AG09309 (cell line): ENCODE measurements at regions not wholly inside any gene's neighbourhood (a gene's known extent, or its start where the extent isn't known, plus 50 kb on each side); places are given as distances from the start of the nearest gene placed in this dataset.

Experiments
- DNase-seq: peaks from one replicate; pipeline ENCODE4 v3.0.0-alpha.2; 2010; ENCODE audit warnings: low read depth
- H3K4me3 ChIP-seq: 2 replicates; pipeline ENCODE4 v1.5.1; 2011; ENCODE audit warnings: mild to moderate bottlenecking, low read depth, low read length, moderate library complexity; ENCODE audit not compliant: control insufficient read depth
- TF ChIP-seq, protein P1 (sequence below): IDR thresholded peaks from 2 replicates; pipeline ENCODE4 v1.5.1; 2011; ENCODE audit warnings: mild to moderate bottlenecking, low read depth, low read length, inconsistent platforms; ENCODE audit not compliant: insufficient read depth, control insufficient read depth; ENCODE audit errors: missing control alignments

DNA sequence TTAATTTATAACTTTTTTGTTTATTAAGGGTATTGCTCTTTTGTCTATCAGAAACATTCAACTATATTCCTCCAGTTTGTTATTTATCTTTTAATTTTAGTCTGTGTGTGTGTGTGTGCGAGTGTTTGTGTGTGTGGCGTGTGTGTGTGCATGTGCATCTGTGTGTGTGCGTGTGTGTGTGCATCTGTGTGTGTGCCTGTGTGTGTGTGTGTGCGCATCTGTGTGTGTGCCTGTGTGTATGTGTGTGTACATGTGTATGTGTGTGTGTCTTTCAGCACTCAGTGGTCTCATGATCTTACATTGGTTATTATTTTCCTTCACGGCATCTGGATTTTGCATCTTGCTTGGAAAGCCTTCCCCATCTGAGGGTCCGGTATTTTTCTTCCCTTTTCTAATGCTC is 281.1 kb upstream of the RTL1 start:
- DNase-seq = no peak
- TF ChIP-seq, protein P1, sequence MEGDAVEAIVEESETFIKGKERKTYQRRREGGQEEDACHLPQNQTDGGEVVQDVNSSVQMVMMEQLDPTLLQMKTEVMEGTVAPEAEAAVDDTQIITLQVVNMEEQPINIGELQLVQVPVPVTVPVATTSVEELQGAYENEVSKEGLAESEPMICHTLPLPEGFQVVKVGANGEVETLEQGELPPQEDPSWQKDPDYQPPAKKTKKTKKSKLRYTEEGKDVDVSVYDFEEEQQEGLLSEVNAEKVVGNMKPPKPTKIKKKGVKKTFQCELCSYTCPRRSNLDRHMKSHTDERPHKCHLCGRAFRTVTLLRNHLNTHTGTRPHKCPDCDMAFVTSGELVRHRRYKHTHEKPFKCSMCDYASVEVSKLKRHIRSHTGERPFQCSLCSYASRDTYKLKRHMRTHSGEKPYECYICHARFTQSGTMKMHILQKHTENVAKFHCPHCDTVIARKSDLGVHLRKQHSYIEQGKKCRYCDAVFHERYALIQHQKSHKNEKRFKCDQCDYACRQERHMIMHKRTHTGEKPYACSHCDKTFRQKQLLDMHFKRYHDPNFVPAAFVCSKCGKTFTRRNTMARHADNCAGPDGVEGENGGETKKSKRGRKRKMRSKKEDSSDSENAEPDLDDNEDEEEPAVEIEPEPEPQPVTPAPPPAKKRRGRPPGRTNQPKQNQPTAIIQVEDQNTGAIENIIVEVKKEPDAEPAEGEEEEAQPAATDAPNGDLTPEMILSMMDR = no peak
- no peak overlapping the region for H3K4me3 ChIP-seq

DNA sequence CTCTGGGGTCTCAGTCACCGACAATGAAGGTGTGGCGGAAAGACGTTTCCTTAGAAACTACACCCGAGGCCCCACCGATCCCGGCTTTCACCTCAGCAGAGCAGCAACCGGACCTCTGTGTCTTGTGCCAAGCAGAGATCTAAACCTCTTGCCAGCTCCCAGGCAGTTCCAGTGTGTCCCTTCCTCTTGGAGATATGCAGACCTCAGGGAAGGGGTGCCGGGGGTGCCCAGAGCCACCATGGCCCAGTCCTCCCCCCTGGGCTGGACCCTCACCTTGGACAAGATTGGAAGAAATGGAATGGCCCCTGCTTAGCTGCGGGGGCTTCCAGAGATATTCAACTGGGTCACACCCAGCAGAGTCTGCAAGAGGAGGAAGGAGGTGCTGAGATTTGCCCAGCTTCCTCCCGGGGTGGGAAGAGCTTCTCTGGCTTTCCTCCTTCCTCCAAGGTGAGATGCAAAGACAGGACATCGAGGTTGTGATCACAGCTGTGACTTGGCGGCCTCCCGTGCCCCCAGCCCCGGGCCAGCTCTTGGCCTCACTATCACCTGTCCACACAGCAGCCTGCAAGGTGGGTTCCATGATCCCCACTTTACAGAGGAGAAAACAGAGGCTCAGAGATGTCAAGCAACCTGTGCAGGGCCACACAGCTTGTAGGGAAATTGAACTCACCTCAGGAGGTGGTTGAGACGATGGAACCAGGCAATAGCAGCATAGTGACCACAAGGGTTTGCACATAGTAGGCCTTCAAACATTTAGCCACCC is 281.7 kb upstream of the RTL1 start:
- DNase-seq = no peak
- TF ChIP-seq, protein P1 = no peak
- H3K4me3 ChIP-seq = no peak overlapping the region

- no peak for DNase-seq
- no peak overlapping the region for H3K4me3 ChIP-seq
- TF ChIP-seq, protein P1 = no peak
Measured at GRCh38 chr14:101185946-101186345, 282.4 kb upstream of the RTL1 start.

DNA sequence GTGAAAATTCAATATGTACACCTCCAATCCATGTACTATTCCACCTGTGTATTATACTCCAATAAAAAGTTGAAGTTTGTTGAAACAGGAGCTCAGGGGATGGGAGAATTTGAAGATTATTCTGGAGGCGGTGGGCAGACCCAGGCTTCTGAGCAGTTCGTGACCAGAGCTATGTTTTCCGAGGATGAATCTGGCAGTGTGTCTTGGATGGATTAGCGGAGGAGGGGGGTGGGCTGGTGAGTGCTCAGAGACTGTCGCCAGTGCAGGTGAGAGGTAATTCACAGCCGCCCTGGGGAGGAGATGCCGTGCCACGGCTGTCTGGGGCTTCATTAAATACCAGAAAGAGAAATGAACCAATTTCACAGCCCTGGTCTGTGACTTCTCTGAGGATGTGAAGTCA is 283.0 kb upstream of the RTL1 start:
- TF ChIP-seq, protein P1 = no peak
- no peak overlapping the region for H3K4me3 ChIP-seq
- no peak for DNase-seq

DNA sequence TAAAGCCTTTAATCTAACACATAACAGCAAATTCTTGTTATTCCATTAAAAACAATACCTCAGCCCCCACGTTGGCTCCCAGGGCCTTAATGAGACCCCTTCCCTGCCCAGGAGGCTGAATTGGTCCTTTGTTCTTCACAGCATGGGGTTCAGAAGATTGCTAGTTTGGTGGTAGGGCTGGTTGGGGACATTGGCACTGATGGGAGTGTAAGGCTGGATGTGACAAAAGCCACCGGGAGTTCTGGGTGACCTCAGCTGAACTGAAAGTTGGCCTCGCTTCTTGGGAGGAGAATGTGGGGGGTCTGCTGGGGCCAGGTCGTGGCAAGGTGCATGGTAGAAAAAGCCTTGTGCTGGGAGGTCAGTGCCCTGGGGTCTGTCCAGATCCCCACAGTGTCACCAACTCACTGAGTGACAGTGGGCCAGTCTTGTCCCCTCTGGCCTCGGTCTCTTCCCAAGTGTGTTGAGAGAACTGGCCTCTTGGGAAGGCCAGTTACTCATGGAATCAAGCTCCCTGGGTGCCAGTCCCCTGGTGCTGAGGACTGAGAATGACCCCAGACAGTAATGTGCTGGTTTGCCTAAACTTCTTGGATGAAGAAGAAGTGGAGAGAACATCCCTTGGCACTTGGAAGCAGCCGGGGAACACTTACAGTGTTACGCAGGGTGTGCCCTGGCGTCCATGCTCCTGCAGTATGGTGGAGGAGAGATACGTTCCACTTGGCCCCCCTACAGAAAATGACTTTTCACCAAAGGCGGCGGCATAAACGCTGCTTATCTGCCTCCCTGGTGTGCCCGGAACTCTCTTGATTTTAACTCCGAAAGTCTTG is 283.7 kb upstream of the RTL1 start:
- DNase-seq = no peak
- no peak overlapping the region for H3K4me3 ChIP-seq
- TF ChIP-seq, protein P1 = no peak

DNA sequence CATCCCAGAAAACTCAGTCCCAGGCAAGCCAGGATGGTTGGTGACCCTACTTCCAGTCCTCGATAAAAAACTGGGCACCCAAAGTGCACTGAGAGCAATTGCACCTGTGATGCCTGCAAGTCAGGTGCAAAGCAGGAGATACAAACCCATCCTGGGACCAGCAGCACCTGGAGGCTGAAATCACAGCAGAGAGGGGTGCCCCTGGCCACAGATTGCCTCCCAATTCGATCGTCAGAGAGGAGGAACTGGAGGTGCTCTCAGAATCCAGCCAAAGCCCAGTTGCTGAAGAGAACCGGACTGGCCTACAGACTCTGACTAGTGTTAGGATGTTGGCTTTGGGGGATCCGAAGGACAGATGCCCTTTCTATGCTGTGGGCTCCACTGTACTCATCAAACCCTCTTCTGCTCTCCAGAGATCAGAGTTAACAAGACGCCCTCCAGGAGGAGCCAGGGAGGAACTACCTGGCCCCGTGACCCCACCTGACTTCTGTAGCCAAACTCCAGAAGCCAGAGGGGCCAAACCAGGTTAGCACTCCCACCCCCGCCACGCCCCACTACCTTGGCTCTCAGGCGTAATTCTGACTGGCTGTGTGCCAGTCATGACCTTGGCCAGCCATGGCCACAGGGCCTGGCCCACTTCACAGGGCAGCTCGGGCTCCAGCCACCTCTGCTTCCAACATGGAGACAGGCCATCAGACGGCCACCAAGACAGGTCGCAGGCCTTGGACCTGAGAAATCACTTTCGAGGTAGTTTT is 284.5 kb upstream of the RTL1 start:
- no peak for DNase-seq
- TF ChIP-seq, protein P1 = no peak

More for the DNA sequence above, 284.5 kb upstream of the RTL1 start:
- H3K4me3 ChIP-seq = no peak overlapping the region
